ENCODE measurements at regions not wholly inside any gene's neighbourhood (a gene's known extent, or its start where the extent isn't known, plus 50 kb on each side); places are given as distances from the start of the nearest gene placed in this dataset.

DNA sequence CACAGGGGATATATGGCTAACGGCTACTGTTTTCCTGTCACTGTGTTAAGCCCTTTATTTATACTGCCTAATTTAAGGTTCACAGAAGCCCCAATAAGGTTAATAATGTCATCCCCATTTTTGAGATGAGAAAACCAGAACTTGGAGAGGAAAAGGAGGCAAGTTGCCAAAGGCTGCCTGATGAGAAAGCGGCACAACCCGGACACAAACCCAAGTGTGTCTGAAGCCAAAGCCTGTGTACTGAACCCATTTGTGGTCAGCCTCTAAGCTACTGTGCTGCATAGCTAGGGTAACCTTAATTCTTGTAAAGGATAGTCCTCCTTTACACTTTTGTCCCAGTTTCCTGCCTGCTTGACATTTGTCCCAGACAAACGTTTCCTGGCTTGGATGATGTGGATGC is 954.7 kb upstream of the FANCL start:
- DNase-seq, result no peak
- TF ChIP-seq POLR2AphosphoS5 (IDR thresholded peaks at IDR 0.05) (no peak), POLR2A (IDR thresholded peaks at IDR 0.05) (no peak), EP300 (IDR thresholded peaks at IDR 0.05; ENCODE audit: low read depth) (no peak)
- TF ChIP-seq, protein P1, sequence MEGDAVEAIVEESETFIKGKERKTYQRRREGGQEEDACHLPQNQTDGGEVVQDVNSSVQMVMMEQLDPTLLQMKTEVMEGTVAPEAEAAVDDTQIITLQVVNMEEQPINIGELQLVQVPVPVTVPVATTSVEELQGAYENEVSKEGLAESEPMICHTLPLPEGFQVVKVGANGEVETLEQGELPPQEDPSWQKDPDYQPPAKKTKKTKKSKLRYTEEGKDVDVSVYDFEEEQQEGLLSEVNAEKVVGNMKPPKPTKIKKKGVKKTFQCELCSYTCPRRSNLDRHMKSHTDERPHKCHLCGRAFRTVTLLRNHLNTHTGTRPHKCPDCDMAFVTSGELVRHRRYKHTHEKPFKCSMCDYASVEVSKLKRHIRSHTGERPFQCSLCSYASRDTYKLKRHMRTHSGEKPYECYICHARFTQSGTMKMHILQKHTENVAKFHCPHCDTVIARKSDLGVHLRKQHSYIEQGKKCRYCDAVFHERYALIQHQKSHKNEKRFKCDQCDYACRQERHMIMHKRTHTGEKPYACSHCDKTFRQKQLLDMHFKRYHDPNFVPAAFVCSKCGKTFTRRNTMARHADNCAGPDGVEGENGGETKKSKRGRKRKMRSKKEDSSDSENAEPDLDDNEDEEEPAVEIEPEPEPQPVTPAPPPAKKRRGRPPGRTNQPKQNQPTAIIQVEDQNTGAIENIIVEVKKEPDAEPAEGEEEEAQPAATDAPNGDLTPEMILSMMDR (IDR thresholded peaks at IDR 0.05), result no peak
- Histone ChIP-seq H3K27ac (no peak overlapping the region), H3K9me3 (no peaks in the 10 kb centered on the region), H3K4me3 (no peak overlapping the region), H3K27me3 (no peaks in the 10 kb centered on the region), H3K36me3 (no peaks in the 10 kb centered on the region), H3K4me1 (no peaks in the 10 kb centered on the region)
- in situ Hi-C loops (cut with MboI; ENCODE audit: low pct_ligation_motif_present in 1 of 4, low pct_unique_long_range_greater_than_20kb in 1 of 4, low sequenced_read_pairs in 3 of 4) (no loop called here), intact Hi-C loops (cut with DNase I; ENCODE audit: low total_unique reads) (no loop called here)
- WGBS, 2 donors (ENCODE audit: low coverage in 1 of 2), result 65 to 88% methylated on average over 1 to 4 of the region's 4 CpGs

DNA sequence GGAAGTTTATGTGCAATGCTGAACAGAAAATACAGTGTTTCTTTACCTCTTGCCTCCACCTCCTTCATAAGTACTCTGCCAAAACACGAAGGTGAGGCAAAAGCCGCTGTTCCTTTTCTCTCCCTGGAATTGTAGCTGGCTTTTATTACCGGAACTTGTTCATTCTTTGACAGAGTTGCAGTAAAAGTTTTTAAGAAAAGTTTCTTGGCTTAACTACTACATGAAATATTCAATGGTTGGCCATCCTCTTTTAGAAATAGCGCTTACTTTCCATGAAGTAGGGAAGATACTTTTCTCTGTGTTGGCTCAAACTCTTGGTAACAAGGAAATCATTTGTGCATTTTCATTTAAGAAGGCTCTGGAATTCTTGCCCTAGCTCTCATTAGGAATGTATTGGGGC is 950.7 kb upstream of the FANCL start:
- Histone ChIP-seq H3K36me3 (no peaks in the 10 kb centered on the region), H3K27me3 (no peaks in the 10 kb centered on the region), H3K4me1 (no peaks in the 10 kb centered on the region), H3K4me3 (no peak overlapping the region), H3K27ac (no peak overlapping the region), H3K9me3 (no peaks in the 10 kb centered on the region)
- in situ Hi-C loops (cut with MboI; ENCODE audit: low pct_ligation_motif_present in 1 of 4, low pct_unique_long_range_greater_than_20kb in 1 of 4, low sequenced_read_pairs in 3 of 4), result no loop called here
- WGBS, 2 donors (ENCODE audit: low coverage in 1 of 2), result 87 to 89% methylated on average over 4 of the region's 4 CpGs
- intact Hi-C loops (cut with DNase I; ENCODE audit: low total_unique reads), result no loop called here
- DNase-seq, result no peak
- TF ChIP-seq POLR2AphosphoS5 (IDR thresholded peaks at IDR 0.05), result no peak

DNA sequence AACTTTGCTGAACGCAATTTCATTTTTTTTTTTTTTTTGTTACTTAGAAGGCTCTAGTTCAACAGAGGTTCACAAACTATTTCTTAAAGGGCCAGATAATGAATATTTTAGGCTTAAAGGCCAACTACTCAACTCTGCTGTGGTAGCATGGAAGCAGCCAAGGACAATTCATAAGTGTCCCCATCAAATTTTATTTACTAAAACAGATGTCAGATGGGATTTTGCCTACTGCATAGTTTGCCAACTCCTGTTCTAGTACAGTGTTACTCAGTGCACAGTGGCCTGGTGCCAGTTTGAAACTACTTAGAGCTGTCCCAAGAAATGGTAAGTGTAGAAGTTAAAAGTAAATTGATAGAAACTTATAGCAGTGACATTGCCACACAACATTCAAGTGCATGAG is 949.4 kb upstream of the FANCL start:
- TF ChIP-seq, protein P1 (IDR thresholded peaks at IDR 0.05), result no peak
- no peak for TF ChIP-seq EP300 (IDR thresholded peaks at IDR 0.05; ENCODE audit: low read depth)
- TF ChIP-seq POLR2A (IDR thresholded peaks at IDR 0.05), result no peak
- no peak for TF ChIP-seq POLR2AphosphoS5 (IDR thresholded peaks at IDR 0.05)
- in situ Hi-C loops (cut with MboI; ENCODE audit: low pct_ligation_motif_present in 1 of 4, low pct_unique_long_range_greater_than_20kb in 1 of 4, low sequenced_read_pairs in 3 of 4), result no loop called here
- 57 to 90% methylated on average over 1 of the region's 1 CpG for WGBS, 2 donors (ENCODE audit: low coverage in 1 of 2)
- H3K27me3 ChIP-seq, result no peaks in the 10 kb centered on the region
- H3K4me1 ChIP-seq, result no peaks in the 10 kb centered on the region
- no peaks in the 10 kb centered on the region for H3K36me3 ChIP-seq
- H3K27ac ChIP-seq, result no peak overlapping the region
- intact Hi-C loops (cut with DNase I; ENCODE audit: low total_unique reads), result no loop called here
- no peak overlapping the region for H3K4me3 ChIP-seq
- no peak for DNase-seq
- no peaks in the 10 kb centered on the region for H3K9me3 ChIP-seq

DNA sequence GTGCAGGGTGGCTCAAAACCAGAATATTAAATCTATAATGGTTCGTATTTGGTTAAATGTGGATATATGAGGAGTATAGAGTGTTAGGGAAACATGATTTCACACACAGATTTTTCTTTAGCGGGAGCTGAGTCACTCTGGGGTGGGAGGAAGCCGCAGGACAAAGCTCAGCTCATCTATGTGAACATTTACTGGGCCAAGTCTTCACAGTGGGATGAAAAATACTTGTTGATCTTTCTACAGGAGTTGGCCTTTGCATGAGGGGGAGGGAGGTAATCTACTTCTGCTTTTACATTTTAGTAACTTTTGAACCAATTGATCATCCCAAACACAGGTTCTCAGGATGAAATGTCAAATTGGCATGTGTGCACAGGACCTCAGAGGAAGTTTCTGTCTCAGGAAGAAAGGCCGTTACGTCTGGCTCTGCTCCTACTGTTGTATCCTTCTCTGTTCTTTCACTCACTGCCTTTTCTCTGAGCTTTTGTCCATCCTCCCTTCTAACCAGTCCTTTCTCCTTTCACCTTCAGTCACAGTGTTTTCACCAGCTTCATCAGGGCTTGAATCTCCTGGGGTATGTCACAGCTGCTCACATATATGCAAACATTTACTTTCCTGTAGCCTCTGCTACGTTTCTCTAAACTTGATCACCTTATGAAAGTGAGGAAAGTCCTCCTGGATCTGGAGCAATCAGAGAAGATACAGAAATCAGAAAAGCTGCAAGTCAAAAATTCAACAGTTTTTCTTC is 943.3 kb upstream of the FANCL start:
- no peaks in the 10 kb centered on the region for H3K36me3 ChIP-seq
- DNase-seq, result no peak
- H3K4me3 ChIP-seq, result no peak overlapping the region
- H3K27me3 ChIP-seq, result no peaks in the 10 kb centered on the region
- in situ Hi-C loops (cut with MboI; ENCODE audit: low pct_ligation_motif_present in 1 of 4, low pct_unique_long_range_greater_than_20kb in 1 of 4, low sequenced_read_pairs in 3 of 4) (no loop called here), intact Hi-C loops (cut with DNase I; ENCODE audit: low total_unique reads) (no loop called here)
- TF ChIP-seq EP300 (IDR thresholded peaks at IDR 0.05; ENCODE audit: low read depth) (no peak), POLR2AphosphoS5 (IDR thresholded peaks at IDR 0.05) (no peak), POLR2A (IDR thresholded peaks at IDR 0.05) (no peak)
- TF ChIP-seq, protein P1 (IDR thresholded peaks at IDR 0.05), result no peak
- no peaks in the 10 kb centered on the region for H3K9me3 ChIP-seq
- H3K4me1 ChIP-seq, result no peaks in the 10 kb centered on the region
- H3K27ac ChIP-seq, result peak overlapping the region in 1 of 4 donors; percentile 39
- 19 to 28% methylated on average over 4 to 6 of the region's 6 CpGs for WGBS, 2 donors (ENCODE audit: low coverage in 1 of 2)

DNA sequence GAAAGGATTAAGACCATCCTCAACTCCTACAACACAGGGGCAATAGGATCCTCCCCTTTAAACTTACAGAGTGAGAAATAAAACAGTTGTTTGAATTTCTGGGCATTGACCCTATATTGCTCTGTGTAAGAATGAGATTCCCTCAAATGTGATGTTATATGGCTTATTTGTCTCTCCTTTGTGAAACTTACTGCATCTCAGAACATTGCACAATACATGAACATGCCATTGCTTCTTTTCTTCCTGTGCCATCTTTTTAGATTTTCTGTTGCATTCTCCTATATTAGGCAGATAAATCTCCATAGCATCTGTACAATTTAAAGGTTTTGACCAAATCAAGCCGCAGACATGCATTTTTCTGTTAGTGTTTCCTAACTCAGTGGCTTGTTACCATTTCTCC is 941.9 kb upstream of the FANCL start:
- H3K4me3 ChIP-seq, result no peak overlapping the region
- intact Hi-C loops (cut with DNase I; ENCODE audit: low total_unique reads), result no loop called here
- no peaks in the 10 kb centered on the region for H3K36me3 ChIP-seq
- 64 to 95% methylated on average over 1 of the region's 1 CpG for WGBS, 2 donors (ENCODE audit: low coverage in 1 of 2)
- no peaks in the 10 kb centered on the region for H3K4me1 ChIP-seq
- no peaks in the 10 kb centered on the region for H3K27me3 ChIP-seq
- H3K9me3 ChIP-seq, result no peaks in the 10 kb centered on the region
- no peak for DNase-seq
- TF ChIP-seq, protein P1 (IDR thresholded peaks at IDR 0.05), result no peak
- TF ChIP-seq POLR2A (IDR thresholded peaks at IDR 0.05) (no peak), POLR2AphosphoS5 (IDR thresholded peaks at IDR 0.05) (no peak), EP300 (IDR thresholded peaks at IDR 0.05; ENCODE audit: low read depth) (no peak)
- no peak overlapping the region for H3K27ac ChIP-seq
- in situ Hi-C loops (cut with MboI; ENCODE audit: low pct_ligation_motif_present in 1 of 4, low pct_unique_long_range_greater_than_20kb in 1 of 4, low sequenced_read_pairs in 3 of 4), result no loop called here

Measured in transverse colon (tissue), 4 donors.